ENCODE measurements at regions not wholly inside any gene's neighbourhood (a gene's known extent, or its start where the extent isn't known, plus 50 kb on each side); places are given as distances from the start of the nearest gene placed in this dataset.
"Not testable (repeated sequence)": the region's sequence is repeated elsewhere in the genome, so short reads cannot be mapped to it uniquely, and the experiment has no call there.

DNA sequence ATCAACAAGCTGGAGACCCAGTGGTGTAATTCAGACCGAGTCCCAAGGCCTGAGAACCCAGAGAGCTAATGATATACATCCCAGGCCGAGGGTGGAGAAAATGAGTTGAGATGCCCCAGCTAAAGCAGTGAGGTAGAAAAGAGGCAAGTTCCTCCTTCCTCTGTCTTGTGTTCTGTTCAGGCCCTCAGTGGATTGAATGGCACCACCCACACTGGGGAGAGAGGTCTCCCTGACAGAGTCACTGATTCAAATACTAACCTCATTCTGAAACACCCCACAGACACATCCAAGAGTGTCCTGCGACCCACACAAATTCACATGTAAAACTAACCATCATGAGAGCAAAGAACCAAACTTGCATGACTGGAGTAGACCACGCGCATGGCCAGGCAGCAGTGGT is 215.3 kb downstream of the ANAPC1 start:
- Mint-ChIP-seq H3K4me3 (ENCODE audit: unreplicated experiment) (no peak overlapping the region), H3K27ac (ENCODE audit: unreplicated experiment) (no peak overlapping the region), H3K36me3 (ENCODE audit: unreplicated experiment) (peaks cover 16% of the 10 kb centered on the region), H3K9me3 (ENCODE audit: unreplicated experiment) (peaks cover 7% of the 10 kb centered on the region), H3K27me3 (ENCODE audit: unreplicated experiment) (no peaks in the 10 kb centered on the region), H3K4me1 (ENCODE audit: low read depth, unreplicated experiment) (peaks cover 5% of the 10 kb centered on the region)
- TF ChIP-seq, protein P1, sequence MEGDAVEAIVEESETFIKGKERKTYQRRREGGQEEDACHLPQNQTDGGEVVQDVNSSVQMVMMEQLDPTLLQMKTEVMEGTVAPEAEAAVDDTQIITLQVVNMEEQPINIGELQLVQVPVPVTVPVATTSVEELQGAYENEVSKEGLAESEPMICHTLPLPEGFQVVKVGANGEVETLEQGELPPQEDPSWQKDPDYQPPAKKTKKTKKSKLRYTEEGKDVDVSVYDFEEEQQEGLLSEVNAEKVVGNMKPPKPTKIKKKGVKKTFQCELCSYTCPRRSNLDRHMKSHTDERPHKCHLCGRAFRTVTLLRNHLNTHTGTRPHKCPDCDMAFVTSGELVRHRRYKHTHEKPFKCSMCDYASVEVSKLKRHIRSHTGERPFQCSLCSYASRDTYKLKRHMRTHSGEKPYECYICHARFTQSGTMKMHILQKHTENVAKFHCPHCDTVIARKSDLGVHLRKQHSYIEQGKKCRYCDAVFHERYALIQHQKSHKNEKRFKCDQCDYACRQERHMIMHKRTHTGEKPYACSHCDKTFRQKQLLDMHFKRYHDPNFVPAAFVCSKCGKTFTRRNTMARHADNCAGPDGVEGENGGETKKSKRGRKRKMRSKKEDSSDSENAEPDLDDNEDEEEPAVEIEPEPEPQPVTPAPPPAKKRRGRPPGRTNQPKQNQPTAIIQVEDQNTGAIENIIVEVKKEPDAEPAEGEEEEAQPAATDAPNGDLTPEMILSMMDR (IDR thresholded peaks at IDR 0.05; ENCODE audit: partially characterized antibody, unreplicated experiment) = no peak
- DNase-seq = no peak

DNA sequence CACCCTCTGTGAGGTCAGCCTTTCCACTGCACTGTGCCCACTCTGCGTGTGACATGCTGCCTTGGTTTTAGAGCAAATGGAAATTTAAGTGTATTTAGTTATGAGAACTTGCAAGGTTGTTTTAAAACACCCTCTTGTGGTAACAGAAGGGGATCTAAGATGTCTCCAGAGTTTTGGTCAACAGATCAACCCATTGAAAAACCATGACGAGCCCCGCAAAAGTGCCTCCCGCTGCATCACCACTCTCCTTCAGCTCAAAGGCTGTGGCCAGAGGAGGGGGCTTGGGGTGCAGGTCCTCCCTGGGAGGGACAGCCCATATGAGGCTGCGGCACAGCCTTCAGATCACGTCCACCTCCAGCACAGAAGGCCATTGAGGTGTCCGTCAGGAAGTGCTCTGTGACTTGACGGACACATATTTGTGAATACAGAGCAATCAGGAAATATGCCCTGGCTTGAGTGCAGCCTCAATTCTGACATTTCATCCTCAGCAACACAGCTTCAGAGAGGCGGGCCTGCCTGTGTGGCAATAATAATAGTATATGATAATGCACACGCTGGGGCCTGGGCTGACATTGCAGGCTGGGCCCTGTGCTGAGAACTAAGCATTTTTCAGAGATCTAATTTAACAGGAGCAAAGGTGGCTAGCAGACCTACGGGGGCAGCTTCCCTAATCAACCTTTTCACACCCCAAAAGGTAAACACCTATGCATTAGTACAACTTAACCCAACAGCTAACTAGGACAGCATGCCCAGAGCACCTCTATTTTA is 213.9 kb downstream of the ANAPC1 start:
- Mint-ChIP-seq H3K4me1 (ENCODE audit: low read depth, unreplicated experiment) (peaks cover 7% of the 10 kb centered on the region), H3K27me3 (ENCODE audit: unreplicated experiment) (no peaks in the 10 kb centered on the region), H3K36me3 (ENCODE audit: unreplicated experiment) (peaks cover 16% of the 10 kb centered on the region), H3K9me3 (ENCODE audit: unreplicated experiment) (peaks cover 7% of the 10 kb centered on the region), H3K27ac (ENCODE audit: unreplicated experiment) (no peak overlapping the region), H3K4me3 (ENCODE audit: unreplicated experiment) (no peak overlapping the region)
- DNase-seq = no peak
- TF ChIP-seq, protein P1 (IDR thresholded peaks at IDR 0.05; ENCODE audit: partially characterized antibody, unreplicated experiment) = no peak

DNA sequence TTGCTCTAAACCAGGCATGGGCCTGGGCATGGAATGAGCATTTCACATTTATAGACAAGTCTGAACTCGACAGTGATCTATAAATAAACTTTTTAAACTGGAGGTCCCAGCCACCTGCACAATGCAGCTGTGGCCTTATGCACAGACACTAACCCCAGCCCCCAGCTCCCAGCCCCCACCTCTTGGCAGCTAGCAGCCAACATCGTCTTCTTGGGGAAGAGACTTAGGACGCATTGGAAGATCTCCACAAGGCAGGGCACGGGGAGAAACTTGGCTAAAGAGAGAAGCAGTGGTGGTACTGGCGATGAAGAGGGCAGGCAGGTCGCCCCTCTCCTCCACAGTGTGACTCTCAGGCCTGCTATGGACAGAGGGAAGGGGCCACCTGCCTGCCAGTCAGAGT is 213.2 kb downstream of the ANAPC1 start:
- H3K4me1 Mint-ChIP-seq (ENCODE audit: low read depth, unreplicated experiment) = peaks cover 7% of the 10 kb centered on the region
- peaks cover 7% of the 10 kb centered on the region for H3K9me3 Mint-ChIP-seq (ENCODE audit: unreplicated experiment)
- H3K27ac Mint-ChIP-seq (ENCODE audit: unreplicated experiment) = no peak overlapping the region

GRCh38 chr2:111671426-111672150 is 212.4 kb downstream of the ANAPC1 start:
- no peak for DNase-seq
- Mint-ChIP-seq H3K36me3 (ENCODE audit: unreplicated experiment) (peaks cover 16% of the 10 kb centered on the region), H3K4me1 (ENCODE audit: low read depth, unreplicated experiment) (peaks cover 10% of the 10 kb centered on the region), H3K4me3 (ENCODE audit: unreplicated experiment) (no peak overlapping the region), H3K27ac (ENCODE audit: unreplicated experiment) (no peak overlapping the region), H3K9me3 (ENCODE audit: unreplicated experiment) (peaks cover 7% of the 10 kb centered on the region), H3K27me3 (ENCODE audit: unreplicated experiment) (no peaks in the 10 kb centered on the region)
- TF ChIP-seq, protein P1 (IDR thresholded peaks at IDR 0.05; ENCODE audit: partially characterized antibody, unreplicated experiment) = no peak

More for the DNA sequence above, 213.2 kb downstream of the ANAPC1 start:
- DNase-seq = no peak
- TF ChIP-seq, protein P1 (IDR thresholded peaks at IDR 0.05; ENCODE audit: partially characterized antibody, unreplicated experiment) = no peak
- Mint-ChIP-seq H3K36me3 (ENCODE audit: unreplicated experiment) (peaks cover 16% of the 10 kb centered on the region), H3K27me3 (ENCODE audit: unreplicated experiment) (no peaks in the 10 kb centered on the region), H3K4me3 (ENCODE audit: unreplicated experiment) (no peak overlapping the region)

DNA sequence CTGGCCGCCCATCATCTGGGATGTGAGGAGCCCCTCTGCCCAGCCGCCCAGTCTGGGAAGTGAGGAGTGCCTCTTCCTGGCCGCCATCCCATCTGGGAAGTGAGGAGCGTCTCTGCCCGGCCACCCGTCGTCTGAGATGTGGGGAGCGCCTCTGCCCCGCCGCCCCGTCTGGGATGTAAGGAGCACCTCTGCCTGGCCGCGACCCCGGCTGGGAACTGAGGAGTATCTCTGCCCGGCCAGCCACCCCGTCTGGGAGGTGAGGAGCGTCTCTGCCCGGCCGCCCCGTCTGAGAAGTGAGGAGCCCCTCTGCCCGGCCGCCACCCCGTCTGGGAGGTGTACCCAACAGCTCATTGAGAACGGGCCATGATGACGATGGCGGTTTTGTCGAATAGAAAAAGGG is 211.4 kb downstream of the ANAPC1 start:
- Mint-ChIP-seq H3K27ac (ENCODE audit: unreplicated experiment) (peak overlapping the region; percentile 52), H3K36me3 (ENCODE audit: unreplicated experiment) (peaks cover 16% of the 10 kb centered on the region), H3K4me1 (ENCODE audit: low read depth, unreplicated experiment) (peaks cover 12% of the 10 kb centered on the region)
- not testable (repeated sequence) for DNase-seq; H3K9me3 Mint-ChIP-seq (ENCODE audit: unreplicated experiment); H3K27me3 Mint-ChIP-seq (ENCODE audit: unreplicated experiment); H3K4me3 Mint-ChIP-seq (ENCODE audit: unreplicated experiment)

All from glutamatergic neuron (in vitro differentiated cells).